ENCODE measurements at regions not wholly inside any gene's neighbourhood (a gene's known extent, or its start where the extent isn't known, plus 50 kb on each side); places are given as distances from the start of the nearest gene placed in this dataset.
"Not testable (repeated sequence)": the region's sequence is repeated elsewhere in the genome, so short reads cannot be mapped to it uniquely, and the experiment has no call there.

DNA sequence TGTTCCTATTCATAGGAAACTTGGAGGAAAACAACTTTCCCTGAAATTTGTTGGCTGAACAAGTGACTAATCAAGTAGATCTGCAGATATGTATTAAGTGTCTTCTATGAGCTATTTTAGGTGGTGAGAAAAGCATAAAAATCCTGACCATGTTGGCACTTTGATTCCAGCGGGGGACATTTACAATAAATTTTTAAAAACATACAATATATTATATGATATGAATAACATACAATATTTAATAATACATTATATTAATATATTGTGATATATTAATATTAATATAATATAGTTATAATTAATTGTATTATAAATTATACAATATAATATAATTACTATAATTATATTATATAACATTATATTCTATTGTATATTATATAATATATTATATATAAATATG is 362.9 kb upstream of the SOX9 start:
- DNase-seq (ENCODE audit: low read depth, low spot score), result no peak

GRCh38 chr17:71759422-71760060 is 361.3 kb upstream of the SOX9 start:
- DNase-seq (ENCODE audit: low read depth, low spot score), result no peak

DNA sequence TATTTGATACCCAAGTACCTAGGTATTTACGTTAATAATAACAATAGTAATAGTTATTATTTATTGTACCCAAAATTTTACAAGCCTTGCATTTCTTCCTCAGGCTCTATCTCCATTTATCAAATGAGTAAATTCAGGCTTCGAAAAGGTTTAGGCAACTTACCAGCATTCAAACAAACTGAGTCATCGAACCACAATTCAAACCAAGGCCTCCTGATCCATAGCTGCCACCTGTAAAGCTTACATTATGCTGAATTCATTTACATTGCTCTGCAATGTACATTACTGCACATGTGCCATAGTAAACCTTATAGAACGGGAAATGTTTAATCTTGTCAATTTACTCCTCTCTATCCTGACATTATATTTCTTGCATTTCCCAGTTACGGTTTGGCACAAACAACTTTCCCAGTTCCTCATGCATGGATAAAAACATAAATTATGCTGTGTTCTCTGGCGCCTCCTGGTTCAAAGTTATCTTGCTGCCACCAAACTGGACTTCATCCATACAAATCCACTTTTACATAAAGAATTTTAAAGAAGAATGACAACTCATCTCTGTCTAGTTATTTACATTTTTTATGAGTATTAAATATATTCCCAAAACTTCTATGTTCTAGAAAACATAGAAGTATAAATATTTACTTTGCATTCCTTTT is 360.6 kb upstream of the SOX9 start:
- DNase-seq (ENCODE audit: low read depth, low spot score), result peak; percentile 62

- DNase-seq (ENCODE audit: low read depth, low spot score), result no peak
Measured at GRCh38 chr17:71762526-71762925, 358.3 kb upstream of the SOX9 start.

DNA sequence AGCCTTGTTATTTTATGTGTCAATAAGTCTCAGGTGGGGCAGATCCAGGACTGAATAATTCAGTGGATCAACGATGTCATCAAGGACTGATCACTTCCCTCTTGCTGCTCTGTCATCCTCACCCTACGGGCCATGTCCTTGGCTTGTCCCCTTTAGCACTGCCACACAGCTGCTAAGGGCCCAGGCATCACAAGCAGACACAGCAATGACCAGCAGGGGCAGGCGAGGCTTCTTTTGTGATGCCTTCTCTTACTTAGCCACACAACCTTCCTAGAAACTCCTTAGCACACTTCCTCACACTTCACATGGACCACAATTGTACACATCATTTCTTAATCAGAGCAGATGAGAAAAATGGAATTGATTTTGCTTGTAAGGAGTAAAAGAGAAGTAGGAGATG is 356.3 kb upstream of the SOX9 start:
- DNase-seq (ENCODE audit: low read depth, low spot score), result peak; percentile 6

GRCh38 chr17:71765437-71765836 is 355.4 kb upstream of the SOX9 start:
- peak; percentile 8 for DNase-seq (ENCODE audit: low read depth, low spot score)

DNA sequence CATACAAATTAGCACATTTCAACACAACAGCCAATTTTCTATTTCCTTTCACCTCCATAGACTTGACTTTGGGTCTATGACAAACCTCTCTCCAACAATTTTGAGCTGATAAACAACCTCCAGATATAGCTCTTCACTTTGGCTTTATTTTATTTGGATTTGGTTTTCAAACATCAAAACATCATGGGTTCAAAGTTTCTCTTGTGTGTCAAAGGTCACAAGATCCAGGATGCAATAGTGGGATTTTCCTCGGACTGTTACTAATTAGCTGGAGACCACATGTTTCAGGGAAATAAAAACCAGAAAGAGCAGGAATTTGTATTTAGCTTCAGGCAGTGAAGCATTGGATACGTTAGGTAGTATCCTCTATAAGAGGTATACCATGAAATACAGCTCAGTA is 351.0 kb upstream of the SOX9 start:
- no peak for DNase-seq (ENCODE audit: low read depth, low spot score)

DNA sequence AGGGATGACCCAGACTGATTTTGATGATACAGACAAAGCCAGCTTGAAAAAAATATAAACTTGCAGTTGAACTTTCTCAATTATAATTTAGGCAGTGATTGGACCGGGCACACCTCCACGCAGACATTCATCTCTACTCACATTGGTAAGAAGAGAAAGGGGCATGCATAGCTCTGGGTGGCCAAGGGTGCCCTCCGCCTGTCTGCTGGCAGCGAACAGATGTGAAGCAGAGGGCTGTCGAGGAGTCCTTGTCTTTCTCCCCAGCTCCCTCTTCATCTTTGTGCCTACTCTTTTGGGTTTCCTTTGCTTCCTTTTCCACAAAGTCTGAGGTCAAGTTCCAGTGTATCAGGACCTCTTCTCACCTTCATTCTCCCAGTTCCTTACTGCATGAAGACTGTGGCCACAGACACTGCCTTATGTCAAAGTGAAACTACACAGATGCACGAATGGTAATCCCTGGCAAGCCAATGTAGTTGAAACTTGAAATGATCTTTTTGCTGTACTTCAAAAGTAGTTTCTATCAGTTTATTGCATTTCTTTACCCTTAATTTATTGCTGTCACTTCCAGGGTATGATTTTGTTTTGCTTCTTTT is 343.7 kb upstream of the SOX9 start:
- no peak for DNase-seq (ENCODE audit: low read depth, low spot score)

DNA sequence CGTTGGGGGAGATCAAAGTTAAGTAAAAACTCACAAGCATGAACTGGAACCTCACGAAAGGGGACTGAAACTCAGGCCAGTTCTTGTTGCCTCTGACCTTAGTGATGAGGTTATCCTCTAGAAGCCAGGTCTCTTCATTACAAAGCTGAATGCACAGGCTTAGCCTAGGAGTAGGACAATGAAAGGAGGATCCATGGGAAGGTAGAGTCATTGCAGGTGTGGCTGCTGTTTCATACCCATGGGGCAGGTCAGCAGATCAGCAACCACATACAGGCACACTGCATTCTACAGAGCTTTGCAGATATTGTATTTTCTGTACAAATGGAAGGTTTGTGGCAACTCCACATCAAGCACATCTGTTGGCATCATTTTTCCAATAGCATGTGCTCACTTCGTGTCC is 341.3 kb upstream of the SOX9 start:
- no peak for DNase-seq (ENCODE audit: low read depth, low spot score)

- DNase-seq (ENCODE audit: low read depth, low spot score), result no peak
Measured at GRCh38 chr17:71780596-71780995, 340.2 kb upstream of the SOX9 start.

DNA sequence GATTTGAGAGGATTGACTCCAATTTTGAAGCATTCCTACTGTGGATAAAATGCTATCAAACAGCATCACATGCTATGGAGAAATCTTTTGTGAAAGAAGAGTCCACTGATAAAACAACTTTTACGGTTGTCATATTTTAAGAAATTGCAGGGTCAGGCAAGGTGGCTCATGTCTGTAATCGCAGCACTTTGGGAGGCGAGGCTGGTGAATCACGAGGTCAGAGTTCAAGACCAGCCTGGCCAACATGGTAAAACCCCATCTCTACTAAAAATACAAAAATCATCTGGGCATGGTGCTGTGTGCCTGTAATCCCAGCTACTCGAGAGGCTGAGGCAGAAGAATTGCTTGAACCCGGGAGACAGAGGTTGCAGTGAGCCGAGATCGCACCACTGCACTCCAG is 338.8 kb upstream of the SOX9 start:
- DNase-seq (ENCODE audit: low read depth, low spot score), result not testable (repeated sequence)

DNA sequence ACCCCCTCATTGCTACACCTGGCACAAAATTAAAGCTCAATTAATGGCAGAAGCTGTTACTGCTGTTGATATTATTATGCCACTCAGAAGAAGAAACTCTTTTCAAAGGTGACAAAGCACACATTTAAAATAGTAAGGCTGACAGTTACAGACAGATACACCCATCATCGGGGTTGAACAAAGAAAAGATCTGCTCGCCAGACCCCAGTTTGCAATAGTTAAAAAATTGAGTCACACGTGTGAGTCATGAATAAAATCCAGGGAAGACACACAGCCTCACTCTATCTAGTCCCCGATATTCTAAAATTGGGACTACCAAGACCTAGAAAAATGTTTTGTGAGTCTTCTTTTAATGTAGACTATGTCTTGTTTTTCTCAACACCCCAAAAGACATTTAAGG is 330.0 kb upstream of the SOX9 start:
- DNase-seq (ENCODE audit: low read depth, low spot score), result peak; percentile 17

DNA sequence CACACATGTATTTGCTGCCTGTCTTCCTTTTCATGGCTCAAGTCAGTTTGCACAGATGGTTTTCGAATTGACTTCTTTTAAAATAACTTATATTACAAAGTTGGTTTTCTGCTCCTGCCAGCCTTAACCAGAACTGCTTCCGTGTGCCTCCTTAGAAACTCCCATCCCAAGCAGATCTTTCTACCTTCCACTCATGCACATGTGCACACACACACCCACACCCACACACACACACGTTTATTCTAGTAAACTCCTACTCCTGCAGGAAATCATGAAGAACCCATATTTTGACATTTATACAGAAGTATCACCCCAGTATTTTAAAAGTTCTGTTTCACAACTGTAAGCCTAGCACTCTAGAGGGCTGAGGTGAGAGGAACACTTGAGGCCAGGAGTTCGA is 329.5 kb upstream of the SOX9 start:
- DNase-seq (ENCODE audit: low read depth, low spot score), result no peak

GRCh38 chr17:71792966-71793365 is 327.9 kb upstream of the SOX9 start:
- peak; percentile 87 for DNase-seq (ENCODE audit: low read depth, low spot score)

DNA sequence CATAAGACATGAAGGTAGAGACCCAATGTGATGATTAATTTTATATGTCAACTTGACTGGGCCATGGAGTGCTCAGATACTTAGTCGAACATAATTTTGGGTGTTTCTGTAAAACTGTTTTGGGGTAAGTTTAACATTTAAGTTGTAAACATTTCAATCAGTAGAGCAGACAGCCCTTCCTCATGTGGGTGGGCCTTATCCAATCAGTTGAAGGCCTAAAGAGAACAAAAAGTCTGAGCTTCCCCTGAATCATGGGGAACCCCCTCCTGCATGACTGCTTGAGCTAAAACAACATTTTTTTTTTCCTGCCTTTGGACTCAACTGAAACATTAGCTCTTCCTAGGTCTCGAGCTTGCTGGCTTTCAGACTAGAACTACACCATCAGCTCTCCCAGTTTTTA is 327.3 kb upstream of the SOX9 start:
- DNase-seq (ENCODE audit: low read depth, low spot score), result peak; percentile 35

- DNase-seq (ENCODE audit: low read depth, low spot score), result no peak
Measured at GRCh38 chr17:71798701-71799100, 322.1 kb upstream of the SOX9 start.

DNA sequence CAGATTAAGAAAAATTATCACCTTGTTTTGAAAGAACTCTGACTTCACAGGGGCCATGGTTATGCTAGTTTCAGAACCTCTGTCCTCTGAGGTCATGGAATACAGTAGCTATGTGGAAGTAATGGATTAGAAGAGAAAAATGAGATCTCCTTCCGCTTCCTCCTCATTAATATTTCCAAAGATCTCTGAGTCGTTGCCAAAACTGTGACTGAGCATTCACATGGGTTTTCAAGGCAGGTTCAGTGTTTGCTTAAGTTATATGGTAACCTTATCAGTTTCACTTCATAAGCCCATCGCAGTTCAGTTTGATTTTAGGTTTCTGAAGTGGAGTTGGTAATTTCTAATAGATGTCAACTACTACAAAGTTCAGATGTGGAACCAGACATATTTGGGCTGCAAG is 321.2 kb upstream of the SOX9 start:
- DNase-seq (ENCODE audit: low read depth, low spot score), result no peak

DNA sequence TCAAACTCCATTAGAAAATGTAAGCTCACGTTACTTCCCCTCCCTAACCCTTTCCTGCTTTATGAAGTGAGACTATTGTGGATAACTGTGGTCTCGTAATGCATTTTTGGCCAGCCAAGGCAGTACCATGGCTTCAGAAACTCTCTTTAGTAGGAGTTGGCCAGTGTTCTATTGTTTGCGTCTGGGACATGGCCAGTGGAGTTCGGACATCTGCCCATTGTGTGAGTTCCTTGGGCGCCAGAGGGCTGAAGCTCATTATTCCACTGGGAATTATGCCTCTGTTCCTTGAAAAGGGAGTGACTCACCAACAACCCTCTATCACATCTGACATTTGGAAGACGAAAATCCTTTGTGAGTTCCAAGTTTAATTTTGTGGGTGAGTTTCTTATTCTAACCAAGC is 319.5 kb upstream of the SOX9 start:
- peak; percentile 85 for DNase-seq (ENCODE audit: low read depth, low spot score)

GRCh38 chr17:71802663-71803062 is 318.2 kb upstream of the SOX9 start:
- DNase-seq (ENCODE audit: low read depth, low spot score), result no peak

DNA sequence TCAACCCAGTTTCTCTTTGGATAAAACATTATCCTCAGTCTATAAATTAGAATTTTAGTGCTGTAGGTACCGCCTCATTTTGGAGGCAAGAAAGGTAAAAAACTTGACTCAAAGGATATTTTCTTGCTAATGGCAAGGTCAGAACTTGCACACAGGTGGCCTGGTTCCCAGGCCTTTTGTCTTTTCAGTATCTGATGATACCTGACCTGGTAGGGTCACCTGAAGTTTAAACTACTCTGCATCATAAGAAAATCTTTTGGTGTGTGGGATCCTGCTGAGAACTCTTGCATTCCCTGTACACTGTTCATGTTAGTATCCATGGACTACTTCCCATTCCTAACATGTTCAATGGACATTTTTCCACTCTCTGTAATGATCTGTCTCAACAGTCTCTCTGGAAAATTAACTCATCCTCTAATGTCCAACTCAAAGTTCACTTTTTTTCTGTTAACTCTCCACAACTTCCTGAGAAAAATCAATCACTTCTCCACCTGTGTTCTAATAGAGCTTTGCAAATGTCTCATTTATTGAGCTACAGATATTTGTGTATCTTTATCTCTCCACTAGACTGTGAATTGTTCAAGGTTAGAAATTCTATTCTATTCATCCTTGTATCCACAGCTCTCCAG is 317.1 kb upstream of the SOX9 start:
- DNase-seq (ENCODE audit: low read depth, low spot score), result no peak

- DNase-seq (ENCODE audit: low read depth, low spot score), result no peak
Measured at GRCh38 chr17:71809537-71809936, 311.3 kb upstream of the SOX9 start.

DNA sequence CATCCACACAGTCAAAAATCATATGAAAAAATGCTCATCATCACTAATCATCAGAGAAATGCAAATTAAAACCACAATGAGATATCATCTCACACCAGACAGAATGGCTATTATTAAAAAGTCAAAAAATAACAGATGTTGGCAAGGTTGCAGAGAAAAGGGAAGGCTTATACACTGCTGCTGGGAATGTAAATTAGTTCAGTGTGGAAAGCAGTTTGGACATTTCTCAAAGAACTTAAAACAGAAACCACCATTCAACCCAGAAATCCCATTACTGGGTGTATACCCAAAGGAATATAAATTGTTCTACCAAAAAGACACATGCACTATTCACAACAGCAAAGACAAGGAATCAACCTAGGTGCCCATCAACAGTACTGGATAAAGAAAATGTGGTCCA is 307.0 kb upstream of the SOX9 start:
- DNase-seq (ENCODE audit: low read depth, low spot score), result not testable (repeated sequence)

GRCh38 chr17:71821511-71821910 is 299.3 kb upstream of the SOX9 start:
- DNase-seq (ENCODE audit: low read depth, low spot score), result peak; percentile 67
